PC-9 (cell line): ENCODE measurements at regions not wholly inside any gene's neighbourhood (a gene's known extent, or its start where the extent isn't known, plus 50 kb on each side); places are given as distances from the start of the nearest gene placed in this dataset.

Source experiments
- EZH2 ChIP-seq: fragments of 200-600 bp; sonication (generic); IDR thresholded peaks from 2 replicates; pipeline ENCODE4 v1.8.0; 2017; ENCODE audit warnings: antibody characterized with exemption, low read depth
- TF ChIP-seq, protein P1 (sequence below): fragments of 200-600 bp; sonication (generic); conservative IDR thresholded peaks from 2 replicates; pipeline ENCODE4 v1.6.1; 2017; ENCODE audit warnings: mixed run types, antibody characterized with exemption, mild to moderate bottlenecking, moderate library complexity

DNA sequence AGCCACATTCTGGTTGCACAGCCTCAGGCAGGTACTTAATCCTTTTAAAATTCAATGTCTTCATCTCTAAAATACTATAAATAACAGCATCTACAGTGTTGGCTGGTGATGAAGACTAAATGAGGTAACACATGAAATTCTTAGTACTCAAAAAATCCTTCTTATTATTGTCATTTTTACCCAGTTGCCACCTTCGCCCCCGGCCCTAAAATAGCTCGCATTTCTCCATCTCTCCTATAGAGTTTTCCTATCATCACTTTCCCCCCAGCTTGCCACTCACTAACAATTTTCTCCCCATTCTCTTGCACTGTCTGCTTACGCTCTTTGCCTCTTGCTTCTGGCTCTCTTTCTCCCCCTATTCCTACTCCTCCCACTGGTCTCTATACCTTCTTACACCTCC lies 59.9 kb upstream of the MARCHF10 start:
- TF ChIP-seq, protein P1, sequence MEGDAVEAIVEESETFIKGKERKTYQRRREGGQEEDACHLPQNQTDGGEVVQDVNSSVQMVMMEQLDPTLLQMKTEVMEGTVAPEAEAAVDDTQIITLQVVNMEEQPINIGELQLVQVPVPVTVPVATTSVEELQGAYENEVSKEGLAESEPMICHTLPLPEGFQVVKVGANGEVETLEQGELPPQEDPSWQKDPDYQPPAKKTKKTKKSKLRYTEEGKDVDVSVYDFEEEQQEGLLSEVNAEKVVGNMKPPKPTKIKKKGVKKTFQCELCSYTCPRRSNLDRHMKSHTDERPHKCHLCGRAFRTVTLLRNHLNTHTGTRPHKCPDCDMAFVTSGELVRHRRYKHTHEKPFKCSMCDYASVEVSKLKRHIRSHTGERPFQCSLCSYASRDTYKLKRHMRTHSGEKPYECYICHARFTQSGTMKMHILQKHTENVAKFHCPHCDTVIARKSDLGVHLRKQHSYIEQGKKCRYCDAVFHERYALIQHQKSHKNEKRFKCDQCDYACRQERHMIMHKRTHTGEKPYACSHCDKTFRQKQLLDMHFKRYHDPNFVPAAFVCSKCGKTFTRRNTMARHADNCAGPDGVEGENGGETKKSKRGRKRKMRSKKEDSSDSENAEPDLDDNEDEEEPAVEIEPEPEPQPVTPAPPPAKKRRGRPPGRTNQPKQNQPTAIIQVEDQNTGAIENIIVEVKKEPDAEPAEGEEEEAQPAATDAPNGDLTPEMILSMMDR: no peak
- TF ChIP-seq EZH2: no peak
